ENCODE measurements at regions not wholly inside any gene's neighbourhood (a gene's known extent, or its start where the extent isn't known, plus 50 kb on each side); places are given as distances from the start of the nearest gene placed in this dataset.

DNA sequence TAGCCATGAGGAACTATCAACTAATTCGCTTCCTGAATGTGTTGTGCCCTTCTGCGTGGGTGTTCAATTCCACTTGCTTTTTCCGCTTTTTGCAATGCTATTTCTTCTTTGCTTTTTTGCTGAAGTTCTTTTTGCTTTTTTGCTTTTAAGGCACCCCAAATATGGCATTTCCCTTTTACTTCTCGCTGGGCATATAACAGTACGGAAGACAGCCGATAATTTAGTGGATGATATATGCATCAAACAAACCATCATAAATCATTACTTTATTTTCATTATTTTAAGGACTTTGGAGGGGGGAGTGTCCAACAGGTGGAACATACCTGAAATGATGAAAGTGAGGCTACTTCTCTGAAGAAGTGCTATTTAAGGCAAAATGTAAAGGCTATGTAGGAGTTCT is 277.0 kb upstream of the MTPN start:
- TF ChIP-seq, protein P1, sequence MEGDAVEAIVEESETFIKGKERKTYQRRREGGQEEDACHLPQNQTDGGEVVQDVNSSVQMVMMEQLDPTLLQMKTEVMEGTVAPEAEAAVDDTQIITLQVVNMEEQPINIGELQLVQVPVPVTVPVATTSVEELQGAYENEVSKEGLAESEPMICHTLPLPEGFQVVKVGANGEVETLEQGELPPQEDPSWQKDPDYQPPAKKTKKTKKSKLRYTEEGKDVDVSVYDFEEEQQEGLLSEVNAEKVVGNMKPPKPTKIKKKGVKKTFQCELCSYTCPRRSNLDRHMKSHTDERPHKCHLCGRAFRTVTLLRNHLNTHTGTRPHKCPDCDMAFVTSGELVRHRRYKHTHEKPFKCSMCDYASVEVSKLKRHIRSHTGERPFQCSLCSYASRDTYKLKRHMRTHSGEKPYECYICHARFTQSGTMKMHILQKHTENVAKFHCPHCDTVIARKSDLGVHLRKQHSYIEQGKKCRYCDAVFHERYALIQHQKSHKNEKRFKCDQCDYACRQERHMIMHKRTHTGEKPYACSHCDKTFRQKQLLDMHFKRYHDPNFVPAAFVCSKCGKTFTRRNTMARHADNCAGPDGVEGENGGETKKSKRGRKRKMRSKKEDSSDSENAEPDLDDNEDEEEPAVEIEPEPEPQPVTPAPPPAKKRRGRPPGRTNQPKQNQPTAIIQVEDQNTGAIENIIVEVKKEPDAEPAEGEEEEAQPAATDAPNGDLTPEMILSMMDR (IDR thresholded peaks at IDR 0.05; ENCODE audit: low read depth, low read length, missing input control) = no peak
- TF ChIP-seq GABPA (IDR thresholded peaks at IDR 0.05 in 1 of 2, conservative IDR thresholded peaks at IDR 0.05 in 1 of 2) = no peak
- TF ChIP-seq EGR1 (IDR thresholded peaks at IDR 0.05; ENCODE audit: low read depth in 2 of 2) = no peak
- TF ChIP-seq, protein P2, sequence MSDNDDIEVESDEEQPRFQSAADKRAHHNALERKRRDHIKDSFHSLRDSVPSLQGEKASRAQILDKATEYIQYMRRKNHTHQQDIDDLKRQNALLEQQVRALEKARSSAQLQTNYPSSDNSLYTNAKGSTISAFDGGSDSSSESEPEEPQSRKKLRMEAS (IDR thresholded peaks at IDR 0.05) = no peak
- TF ChIP-seq RAD21 (IDR thresholded peaks at IDR 0.05) = no peak
- TF ChIP-seq JUND (IDR thresholded peaks at IDR 0.05) = no peak
- no peak for TF ChIP-seq TAF1 (conservative IDR thresholded peaks at IDR 0.05)
- TF ChIP-seq, protein P3, sequence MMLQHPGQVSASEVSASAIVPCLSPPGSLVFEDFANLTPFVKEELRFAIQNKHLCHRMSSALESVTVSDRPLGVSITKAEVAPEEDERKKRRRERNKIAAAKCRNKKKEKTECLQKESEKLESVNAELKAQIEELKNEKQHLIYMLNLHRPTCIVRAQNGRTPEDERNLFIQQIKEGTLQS (IDR thresholded peaks at IDR 0.05) = no peak
- TF ChIP-seq SP1 (IDR thresholded peaks at IDR 0.05) = no peak
- TF ChIP-seq, protein P4, sequence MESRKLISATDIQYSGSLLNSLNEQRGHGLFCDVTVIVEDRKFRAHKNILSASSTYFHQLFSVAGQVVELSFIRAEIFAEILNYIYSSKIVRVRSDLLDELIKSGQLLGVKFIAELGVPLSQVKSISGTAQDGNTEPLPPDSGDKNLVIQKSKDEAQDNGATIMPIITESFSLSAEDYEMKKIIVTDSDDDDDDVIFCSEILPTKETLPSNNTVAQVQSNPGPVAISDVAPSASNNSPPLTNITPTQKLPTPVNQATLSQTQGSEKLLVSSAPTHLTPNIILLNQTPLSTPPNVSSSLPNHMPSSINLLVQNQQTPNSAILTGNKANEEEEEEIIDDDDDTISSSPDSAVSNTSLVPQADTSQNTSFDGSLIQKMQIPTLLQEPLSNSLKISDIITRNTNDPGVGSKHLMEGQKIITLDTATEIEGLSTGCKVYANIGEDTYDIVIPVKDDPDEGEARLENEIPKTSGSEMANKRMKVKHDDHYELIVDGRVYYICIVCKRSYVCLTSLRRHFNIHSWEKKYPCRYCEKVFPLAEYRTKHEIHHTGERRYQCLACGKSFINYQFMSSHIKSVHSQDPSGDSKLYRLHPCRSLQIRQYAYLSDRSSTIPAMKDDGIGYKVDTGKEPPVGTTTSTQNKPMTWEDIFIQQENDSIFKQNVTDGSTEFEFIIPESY (IDR thresholded peaks at IDR 0.05) = no peak
- TF ChIP-seq, protein P5, sequence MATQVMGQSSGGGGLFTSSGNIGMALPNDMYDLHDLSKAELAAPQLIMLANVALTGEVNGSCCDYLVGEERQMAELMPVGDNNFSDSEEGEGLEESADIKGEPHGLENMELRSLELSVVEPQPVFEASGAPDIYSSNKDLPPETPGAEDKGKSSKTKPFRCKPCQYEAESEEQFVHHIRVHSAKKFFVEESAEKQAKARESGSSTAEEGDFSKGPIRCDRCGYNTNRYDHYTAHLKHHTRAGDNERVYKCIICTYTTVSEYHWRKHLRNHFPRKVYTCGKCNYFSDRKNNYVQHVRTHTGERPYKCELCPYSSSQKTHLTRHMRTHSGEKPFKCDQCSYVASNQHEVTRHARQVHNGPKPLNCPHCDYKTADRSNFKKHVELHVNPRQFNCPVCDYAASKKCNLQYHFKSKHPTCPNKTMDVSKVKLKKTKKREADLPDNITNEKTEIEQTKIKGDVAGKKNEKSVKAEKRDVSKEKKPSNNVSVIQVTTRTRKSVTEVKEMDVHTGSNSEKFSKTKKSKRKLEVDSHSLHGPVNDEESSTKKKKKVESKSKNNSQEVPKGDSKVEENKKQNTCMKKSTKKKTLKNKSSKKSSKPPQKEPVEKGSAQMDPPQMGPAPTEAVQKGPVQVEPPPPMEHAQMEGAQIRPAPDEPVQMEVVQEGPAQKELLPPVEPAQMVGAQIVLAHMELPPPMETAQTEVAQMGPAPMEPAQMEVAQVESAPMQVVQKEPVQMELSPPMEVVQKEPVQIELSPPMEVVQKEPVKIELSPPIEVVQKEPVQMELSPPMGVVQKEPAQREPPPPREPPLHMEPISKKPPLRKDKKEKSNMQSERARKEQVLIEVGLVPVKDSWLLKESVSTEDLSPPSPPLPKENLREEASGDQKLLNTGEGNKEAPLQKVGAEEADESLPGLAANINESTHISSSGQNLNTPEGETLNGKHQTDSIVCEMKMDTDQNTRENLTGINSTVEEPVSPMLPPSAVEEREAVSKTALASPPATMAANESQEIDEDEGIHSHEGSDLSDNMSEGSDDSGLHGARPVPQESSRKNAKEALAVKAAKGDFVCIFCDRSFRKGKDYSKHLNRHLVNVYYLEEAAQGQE (IDR thresholded peaks at IDR 0.05) = no peak
- no peak for TF ChIP-seq YY1 (IDR thresholded peaks at IDR 0.05)

All from liver (tissue), 3 donors.